AG08396 (cell line): ENCODE measurements at regions not wholly inside any gene's neighbourhood (a gene's known extent, or its start where the extent isn't known, plus 50 kb on each side); places are given as distances from the start of the nearest gene placed in this dataset.
"Not testable (repeated sequence)": the region's sequence is repeated elsewhere in the genome, so short reads cannot be mapped to it uniquely, and the experiment has no call there.

Experiments
- DNase-seq: peaks from one replicate; pipeline ENCODE4 v3.0.0; 2012; ENCODE audit warnings: low spot score, mixed read lengths

DNA sequence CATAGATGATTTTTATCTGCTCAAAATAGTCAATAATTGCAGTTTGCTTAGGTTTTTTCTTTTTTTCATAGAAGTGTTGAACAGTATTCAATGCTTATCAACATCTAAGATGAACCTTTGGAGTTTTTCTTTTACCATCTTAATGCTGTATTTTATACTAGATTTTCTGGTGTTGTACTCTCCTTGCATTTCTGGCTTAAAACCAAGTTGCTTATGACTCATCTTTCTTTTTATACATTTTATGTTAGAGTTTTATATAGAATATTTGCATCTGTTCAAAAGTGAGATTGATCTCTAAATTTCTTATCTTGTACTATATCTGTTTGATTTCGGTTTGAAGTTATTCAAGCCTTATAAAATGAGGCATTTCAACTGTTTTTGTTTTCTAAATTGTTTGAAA lies 232.5 kb downstream of the RFPL4B start:
- no peak for DNase-seq

DNA sequence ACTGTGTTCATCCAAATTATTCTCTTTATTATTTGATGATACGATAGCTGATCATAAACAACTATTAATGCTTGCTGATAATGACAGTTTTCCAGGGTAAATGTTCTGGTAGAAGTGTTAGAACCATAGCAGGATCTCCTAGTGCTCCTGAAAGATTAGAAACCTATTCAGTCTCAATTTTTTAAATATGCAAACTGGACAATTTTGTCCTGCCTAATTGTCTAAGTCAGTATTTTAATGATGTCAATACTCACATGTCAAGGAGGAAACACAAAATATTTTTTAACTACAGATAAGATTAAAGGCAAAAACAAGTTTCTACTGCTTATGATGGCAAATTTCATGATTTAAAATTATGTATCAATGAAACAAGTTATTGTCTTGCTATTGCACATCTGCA lies 233.9 kb downstream of the RFPL4B start:
- DNase-seq: no peak

DNA sequence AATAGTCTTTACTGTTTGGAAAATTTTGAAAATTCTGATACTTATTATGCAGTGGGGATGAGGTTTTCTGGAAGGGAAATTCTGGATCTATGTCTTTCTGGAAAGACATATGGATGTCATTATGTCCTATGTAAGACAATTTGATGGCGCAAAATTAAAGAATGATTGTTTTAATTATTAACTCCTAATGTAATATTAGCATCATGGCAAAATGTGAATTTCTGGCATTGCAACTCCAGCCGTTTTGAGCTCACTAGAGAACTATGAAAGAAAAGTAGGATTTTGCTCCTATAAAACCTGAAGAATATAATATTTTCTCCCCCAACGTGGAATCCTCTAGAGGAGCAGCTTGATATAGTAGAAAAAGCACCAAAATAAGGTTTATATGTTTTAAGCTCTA lies 243.2 kb downstream of the RFPL4B start:
- no peak for DNase-seq

DNA sequence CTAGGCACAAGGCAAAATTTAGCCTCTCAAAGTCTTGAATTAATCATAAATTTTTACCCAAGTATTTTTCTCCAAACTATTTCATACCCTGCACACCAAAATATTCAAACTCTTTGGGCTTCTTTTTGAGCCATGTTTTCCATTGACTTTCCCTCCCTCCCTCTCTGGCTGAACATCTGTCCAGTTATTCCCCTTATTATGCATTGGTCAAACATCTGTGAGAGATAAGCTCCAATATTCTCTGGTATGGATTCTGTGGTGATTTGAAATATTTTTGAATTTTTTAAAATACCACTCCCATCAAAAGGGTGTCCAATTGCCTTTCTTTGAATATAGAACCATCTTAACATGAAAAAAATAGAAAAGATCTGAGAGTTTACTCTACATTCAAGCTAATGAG lies 244.2 kb downstream of the RFPL4B start:
- no peak for DNase-seq

DNA sequence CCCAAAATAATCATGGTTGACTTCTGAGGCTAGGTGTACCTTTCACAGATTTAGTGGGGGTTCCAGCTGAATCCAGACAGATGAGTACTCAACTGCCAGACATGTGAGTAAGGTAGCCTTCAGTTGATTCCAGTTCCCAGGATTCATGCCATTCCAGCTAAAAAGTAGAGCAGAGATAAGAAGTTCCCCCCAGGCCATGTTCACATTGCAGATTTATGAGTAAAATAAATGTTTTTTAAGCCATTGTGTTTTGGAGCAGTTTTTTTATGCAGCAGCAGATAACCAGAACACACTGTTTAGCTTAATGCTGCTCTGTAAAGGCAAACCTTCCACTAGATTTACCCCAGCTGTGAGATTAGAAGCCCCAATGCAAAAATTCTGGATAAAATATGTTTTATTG lies 245.0 kb downstream of the RFPL4B start:
- DNase-seq: no peak

DNA sequence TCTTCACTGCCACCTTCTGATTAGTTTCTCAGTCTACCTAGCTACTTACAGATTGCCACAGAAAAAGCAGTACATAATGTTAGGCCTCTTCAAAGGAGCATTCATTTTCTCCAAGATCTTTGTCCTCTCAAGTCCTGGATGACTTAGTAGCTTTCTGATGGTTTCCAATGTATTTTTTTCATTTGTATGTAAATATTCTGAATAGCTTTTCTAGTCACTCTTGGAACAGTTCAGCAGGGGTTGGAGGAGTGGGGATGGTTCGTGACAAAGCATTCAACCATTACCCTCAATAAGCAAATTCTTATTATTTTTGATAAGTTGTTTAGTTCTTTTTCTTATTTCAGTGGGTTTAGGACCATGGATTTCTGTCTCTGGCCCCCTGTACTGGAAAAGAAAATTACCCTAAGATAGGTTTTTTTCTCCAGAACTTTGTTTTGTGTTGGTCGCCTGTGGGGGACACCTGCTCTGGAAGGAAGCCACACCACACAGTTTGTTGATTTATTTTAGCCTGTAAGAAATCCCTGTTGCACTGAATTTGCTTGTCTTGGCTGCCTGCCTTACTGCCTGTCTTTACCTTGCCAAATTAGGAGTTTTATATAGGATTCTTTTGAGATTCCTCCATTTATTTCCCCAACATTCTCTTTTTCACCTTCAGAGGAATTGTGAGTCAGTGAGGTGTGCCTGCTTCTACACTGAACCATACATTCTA lies 247.9 kb downstream of the RFPL4B start:
- DNase-seq: no peak

DNA sequence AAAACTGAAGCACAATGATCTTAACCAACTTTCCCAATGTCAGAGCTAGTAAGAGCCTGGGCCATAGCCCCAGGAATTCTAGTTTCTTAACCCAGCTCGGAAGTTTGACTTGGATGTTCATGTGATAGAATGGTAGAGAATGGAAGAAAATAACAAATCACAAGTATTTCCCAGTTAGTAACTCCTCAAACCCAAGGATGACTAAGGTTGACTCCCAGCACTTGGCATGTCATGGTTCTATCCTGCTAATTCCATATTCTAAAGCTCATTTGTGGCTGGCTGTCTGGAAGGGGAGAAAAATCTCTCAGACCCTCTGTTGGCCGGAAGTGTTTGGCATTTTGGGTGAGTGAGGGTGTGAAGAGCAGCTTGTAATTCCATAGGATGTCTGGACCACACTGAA lies 248.7 kb downstream of the RFPL4B start:
- DNase-seq: no peak

DNA sequence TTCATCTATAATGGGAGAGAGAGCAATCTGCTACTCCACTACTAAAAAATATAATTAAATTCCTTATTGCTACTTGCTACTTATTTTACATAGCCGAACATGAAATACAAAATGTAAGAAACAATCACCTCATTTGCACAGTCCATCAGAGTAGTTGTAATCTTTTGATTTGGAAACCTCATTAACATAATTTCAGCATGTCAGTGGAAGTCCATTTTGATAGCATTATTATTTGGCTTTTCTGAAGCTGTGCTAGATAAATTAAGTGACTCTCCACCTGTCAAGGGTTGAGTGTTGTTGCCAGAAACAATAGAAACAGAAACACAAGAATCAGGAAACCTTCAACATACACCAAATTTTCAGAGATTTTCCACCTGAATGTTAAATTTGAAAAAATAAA lies 250.0 kb downstream of the RFPL4B start:
- no peak for DNase-seq

DNA sequence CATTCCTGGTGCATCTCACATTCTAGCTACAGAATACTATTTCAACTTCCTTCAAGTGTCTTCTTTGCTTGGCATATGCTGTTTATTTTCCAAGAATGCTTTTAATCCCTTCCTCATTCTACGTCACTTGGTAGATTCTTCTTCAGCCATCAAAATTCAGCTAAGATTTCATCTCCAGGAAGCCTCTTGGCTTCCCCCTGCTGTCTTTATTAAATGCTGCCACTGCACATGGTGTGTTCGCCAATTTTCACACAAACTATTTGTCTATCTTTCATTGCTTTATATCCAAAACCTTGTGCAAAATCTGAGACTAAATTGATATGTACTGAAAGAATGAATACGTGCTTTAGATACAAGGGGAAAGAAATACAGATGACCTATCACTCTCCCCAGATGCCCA lies 253.0 kb downstream of the RFPL4B start:
- no peak for DNase-seq

DNA sequence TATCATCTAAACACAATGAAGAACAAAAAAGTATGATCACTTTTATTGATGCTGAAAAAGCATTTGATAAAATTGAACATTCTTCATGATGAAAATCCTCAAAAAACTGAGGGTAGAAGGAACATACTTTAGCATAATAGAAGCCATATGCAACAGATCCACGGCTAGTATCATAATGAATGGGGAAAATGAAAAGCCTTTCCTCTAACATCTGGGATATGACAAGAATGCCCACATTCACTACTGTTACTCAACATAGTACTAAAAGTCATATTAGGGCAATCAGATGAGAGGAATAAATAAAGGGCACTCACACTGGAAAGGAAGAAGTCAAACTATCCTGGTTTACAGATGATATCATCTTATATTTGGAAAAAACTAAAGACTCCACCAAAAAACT lies 256.6 kb downstream of the RFPL4B start:
- no peak for DNase-seq

DNA sequence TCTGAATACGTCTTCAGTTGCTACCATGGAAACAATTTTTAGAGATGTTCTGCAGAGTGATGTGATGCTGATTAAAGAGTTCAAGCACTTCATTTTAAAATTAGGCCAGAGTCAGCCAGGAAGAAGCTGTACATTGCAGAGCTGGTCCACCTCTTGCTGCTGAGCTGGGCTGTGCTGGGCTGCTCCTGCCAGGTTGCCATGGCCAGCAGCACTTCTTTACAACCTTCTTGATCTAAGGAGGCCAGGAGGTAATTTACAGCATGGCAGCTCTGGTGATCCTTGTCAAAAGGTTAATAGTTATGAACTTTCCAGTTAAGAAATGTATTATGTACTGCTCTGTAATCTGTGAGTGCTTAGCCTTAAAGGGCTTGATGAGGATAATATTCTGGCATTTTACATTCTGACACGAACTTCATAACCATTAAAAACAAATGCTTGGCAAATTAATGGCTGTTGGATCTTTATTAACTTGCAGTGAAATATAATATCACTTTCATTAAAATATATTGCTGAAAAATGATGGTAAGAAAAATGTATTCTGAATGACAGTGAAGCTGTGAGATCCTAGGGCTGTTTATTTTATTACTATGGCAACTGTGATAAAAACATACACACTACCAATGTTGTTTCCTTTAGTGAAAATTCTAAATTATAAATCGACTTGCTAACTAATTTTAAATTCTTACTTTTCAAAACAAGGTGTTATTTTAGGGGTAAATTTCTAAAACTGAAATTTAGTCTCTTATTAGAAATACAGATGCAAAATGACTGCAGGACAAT lies 259.7 kb downstream of the RFPL4B start:
- no peak for DNase-seq

DNA sequence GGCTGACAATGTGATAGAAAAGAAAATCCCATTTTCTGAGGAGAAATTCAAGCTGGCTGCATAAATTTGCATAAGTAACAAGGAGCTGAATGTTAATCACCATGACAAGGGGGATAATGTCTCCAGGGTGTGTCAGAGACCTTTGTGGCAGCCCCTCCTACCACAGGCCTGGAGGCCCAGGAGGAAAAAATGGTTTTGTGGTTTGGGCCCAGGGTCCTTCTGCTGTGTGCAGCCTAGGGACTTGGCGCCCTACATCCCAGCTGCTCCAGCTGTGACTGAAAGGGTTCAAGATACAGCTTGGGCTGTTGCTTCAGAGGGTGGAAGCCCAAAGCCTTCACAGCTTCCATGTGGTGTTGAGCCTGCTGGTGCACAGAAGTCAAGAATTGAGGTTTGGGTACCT lies 261.8 kb downstream of the RFPL4B start:
- not testable (repeated sequence) for DNase-seq

DNA sequence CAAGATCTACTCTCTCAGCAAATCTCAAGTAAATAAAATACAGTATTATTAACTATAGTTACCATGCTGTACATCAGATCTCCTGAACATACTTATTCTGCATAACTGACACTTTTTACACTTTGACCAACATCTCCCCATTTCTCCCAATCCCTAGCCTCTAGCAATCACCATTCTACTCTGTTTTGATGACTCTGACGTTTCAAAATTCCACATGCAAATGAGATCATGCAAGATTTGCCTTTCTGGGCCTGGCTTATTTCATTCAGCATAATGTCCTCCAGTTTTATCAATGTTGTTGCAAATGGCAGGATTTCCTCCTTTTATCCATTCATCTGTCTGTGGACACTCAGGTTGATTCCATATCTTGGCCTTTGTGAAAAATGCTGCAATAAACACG lies 266.3 kb downstream of the RFPL4B start:
- DNase-seq: no peak

DNA sequence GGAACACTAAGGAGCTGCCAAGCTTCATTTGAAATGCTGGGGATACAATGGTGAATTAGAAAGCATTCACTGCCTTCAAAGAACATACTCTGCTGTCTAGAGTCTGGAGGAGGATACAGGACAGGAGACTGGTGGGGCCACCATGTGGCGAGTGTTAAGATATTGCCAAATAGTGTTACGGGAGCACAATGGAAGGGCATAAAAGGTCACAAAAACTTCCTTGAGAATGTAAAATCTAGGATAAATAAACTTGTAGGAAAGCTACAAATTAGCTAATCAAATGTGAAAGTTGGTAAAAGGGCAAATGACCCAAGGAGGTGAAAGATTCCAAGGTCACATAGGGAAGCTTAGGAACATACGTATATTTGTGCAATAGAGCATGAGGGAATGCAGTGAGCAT lies 271.7 kb downstream of the RFPL4B start:
- DNase-seq: no peak

DNA sequence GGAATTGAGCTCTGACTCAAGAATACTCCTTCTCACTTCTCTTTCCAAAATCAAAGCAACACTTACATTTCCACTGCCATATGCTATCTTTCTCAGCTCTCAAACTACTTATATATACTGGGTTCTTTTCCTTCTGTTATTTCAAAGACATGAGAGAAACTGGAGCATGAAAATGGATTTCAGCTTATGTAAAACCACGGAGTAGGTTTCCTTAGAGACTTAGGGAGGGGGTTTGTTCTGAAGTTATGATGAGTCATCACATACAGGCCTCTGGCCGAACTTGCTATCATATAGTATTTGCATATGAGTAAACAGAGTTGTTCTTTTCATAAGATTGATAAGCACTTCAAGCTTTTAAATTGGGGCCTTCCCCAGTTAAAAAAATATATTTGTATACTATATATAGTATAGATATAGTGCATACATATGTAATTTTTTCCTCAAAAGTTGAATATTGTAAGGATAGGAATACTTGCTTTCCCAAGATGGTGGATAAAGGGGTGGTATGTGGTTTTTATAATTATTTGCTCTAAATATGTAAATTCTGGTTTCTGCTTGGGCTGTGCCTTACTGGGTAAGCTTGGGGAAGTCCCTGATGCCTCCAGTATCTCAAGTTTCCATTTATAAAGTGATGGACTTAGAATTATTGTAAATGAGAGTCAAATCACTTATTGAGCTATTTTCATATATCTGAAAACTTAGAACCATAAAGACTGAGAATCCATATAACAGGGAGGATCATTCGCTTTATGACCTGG lies 273.9 kb downstream of the RFPL4B start:
- DNase-seq: no peak

DNA sequence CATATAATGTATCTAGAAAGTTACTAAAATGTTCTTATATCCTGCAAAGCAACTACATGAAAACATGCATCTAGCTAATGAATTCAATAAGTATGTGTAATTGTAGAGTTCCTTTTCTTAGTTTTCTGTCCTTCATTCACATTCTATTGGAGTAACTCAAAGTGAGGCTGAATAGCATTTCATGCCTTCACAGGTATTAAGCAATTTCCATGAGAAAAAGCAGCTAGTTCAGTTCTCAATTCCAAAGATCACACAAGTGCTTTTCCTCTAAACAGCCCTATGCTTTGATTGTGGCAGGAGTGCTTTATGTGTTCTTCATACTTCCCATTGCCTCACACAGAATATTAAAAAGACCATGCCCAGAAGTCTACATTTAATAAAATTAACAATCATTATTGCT lies 274.9 kb downstream of the RFPL4B start:
- DNase-seq: no peak

DNA sequence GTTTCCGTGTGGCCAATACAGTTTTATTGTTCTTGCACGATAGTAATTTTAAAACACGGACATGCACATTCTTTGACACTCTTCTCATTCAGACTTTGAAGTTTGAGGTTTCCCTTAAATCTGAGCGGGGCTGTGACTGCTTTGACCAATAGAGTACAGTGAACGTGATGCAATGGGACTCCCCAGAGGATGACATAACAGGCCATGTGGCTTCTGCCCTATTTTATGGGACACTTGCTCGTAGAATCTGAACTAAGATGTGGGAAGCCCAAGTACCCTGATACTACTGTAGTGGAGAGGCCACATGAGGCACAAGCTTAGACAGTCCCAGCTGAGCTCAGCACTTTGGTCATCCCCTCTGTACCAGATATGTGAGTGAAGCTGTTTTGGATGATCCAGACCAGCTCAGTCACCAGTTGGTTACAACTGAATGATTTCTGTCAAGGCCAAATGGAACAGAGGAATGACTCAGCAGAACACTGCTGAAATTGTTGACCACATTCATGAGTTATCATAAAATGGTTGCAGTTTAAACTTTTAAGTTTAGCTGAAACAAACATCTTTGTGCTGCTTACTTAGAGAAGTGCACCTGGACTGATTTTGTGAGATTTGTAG lies 279.4 kb downstream of the RFPL4B start:
- peak; percentile 29 for DNase-seq

DNA sequence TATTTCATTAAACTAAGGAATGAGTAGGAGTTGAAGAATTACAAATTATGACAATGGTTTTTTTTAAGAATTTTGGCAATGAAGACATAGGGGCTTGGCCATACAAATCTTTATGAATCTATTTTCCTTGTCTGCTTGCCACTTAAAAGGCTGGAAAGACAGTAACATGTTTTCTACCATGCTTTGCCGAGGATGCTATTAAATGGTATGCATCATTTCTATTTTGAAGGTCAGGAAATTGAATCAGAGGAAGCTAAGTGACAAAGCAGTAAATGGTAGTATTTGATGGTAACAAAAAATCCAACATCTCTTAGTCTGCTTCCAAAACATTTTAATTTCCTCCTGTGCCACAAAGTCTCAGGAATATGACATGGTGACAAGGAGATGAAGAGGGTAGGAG lies 287.2 kb downstream of the RFPL4B start:
- no peak for DNase-seq

DNA sequence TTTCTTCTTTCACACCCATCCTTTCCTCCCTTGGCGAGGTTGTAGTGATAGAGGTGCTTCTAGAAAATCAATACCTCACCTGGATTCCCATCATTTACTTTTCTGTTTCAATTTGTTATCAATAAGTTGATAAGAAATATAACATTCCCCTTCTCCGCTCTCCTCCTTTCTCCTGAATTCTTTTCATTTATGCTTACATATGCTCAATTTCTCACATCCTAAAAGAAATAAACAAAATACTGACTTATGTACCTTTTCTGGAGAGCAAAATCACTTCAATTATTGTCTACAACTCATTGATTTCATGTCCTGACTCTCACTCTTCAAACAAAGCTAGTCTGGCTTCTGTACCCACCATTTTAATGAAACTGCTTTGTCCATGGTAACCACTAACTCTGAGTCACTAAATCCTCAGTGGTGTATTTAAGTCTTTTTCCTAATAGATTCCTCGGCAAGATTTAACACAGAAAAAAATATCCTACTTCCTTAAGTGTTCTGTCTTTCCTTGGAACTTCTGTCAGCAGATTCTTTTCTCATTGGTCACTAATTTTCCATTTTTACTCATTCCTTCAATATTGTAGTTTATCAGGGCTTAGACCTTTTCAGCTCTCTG lies 289.6 kb downstream of the RFPL4B start:
- no peak for DNase-seq

DNA sequence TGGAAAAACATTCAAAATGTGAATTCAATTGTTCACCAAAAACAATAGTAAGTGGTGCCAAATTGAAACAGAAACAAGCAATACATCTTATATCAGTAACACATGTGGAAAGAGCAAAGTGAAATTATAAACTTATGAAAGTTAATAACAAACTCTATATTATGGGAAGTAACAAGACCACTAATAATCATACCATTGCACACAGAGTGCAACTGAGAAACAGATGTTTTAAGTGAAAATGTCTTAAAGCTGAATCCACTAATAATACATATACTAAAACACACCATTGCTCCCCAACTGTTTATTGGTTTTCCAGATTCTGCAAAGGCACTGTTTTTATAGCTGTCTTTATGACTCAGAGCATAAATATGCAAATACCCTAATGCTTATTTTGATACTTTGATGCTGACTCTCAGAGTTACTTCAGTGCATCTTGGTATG lies 292.3 kb downstream of the RFPL4B start:
- peak; percentile 21 for DNase-seq

DNA sequence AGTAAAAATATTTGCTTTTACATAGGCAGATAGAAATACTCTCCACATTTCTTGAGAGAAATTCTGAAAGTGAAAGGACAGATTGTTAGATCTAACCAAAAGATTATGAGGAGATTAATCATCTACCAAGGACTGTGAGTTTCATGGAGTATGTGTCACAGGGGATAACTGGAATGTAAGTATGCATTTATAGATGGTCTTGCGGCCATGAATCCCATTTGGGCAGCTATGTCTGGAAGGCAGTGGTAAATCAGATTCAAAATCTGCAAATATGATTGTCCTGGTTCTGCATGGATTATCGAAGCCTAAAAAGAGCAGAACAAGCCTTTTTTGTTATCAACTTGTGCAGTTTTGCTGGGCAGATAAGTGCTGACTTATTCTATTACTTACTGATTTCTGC lies 293.8 kb downstream of the RFPL4B start:
- no peak for DNase-seq

DNA sequence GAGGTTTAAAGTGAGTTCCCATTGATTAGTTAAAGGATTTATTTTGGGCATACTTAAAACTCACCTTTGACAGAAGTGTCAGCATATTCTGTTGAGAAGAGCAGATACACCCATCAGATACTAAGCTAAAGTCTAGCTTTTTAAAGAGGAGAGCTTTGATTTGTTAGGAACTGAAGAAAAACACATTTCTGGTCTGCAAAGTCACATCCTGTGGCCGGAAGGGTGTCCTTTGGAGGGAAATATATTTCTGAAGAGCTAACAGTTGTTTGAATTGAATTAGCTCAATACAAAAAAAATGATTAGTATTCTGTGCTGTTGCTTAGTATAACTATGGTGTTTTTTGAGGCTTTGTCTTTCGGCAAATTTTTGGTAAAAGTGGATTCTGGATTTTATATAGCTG lies 302.7 kb downstream of the RFPL4B start:
- DNase-seq: no peak
